ENCODE measurements at regions not wholly inside any gene's neighbourhood (a gene's known extent, or its start where the extent isn't known, plus 50 kb on each side); places are given as distances from the start of the nearest gene placed in this dataset.

DNA sequence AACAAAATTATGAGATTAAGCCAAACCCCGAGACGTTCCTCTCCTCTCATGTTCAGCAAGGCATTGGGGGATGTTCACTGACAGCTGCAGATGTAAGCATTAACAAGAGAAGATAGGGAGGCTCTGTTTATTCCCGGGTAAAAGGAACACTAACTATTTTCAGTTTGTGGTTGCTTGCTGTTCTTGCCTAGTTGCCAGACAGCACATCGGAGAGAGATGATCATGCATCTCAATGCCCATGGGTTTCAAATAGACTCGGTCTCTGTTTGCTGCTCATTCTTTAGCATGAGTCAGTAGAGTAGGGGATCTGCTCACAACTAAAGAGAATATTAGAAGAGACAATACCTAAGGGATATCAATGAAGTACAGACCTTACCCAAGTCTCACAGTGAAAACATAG, 78.3 kb downstream of the TMEM100 start:
- no peak for FAIRE-seq
- peaks cover 0 to 3% of the 10 kb centered on the region in 2 experiments for H3K27me3 ChIP-seq (ENCODE audit: control insufficient read depth in 2 of 2, insufficient read depth in 2 of 2, low read length in 2 of 2)
- no peak overlapping the region for H2AFZ ChIP-seq (ENCODE audit: low read depth, low read length)
- no peak for TF ChIP-seq CTCF (IDR thresholded peaks at IDR 0.05; ENCODE audit: extremely low read depth in 1 of 2, insufficient read depth in 1 of 2, low read depth in 1 of 2, low read length in 2 of 2)
- no peak for TF ChIP-seq FOS (IDR thresholded peaks at IDR 0.05; ENCODE audit: borderline replicate concordance, insufficient read depth, low read length)
- TF ChIP-seq, protein P1, sequence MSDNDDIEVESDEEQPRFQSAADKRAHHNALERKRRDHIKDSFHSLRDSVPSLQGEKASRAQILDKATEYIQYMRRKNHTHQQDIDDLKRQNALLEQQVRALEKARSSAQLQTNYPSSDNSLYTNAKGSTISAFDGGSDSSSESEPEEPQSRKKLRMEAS (IDR thresholded peaks at IDR 0.05; ENCODE audit: insufficient read depth, insufficient read length): no peak
- no peak for TF ChIP-seq GATA2 (IDR thresholded peaks at IDR 0.05; ENCODE audit: insufficient read depth, insufficient read length, low read depth, low read length)
- TF ChIP-seq POLR2A (IDR thresholded peaks at IDR 0.05; ENCODE audit: low read depth, low read length): no peak
- no peak for TF ChIP-seq POLR2AphosphoS5 (IDR thresholded peaks at IDR 0.05; ENCODE audit: insufficient read depth, low read depth, low read length)
- no peak for TF ChIP-seq JUN (IDR thresholded peaks at IDR 0.05; ENCODE audit: borderline replicate concordance, insufficient read depth, insufficient read length, low read depth)
- no peak for TF ChIP-seq EZH2 (IDR thresholded peaks at IDR 0.05; ENCODE audit: borderline replicate concordance, low read depth, low read length, severe bottlenecking)
- no peak for TF ChIP-seq MYC (IDR thresholded peaks at IDR 0.05; ENCODE audit: low read depth, low read length)
- no peak overlapping the region for H3K9ac ChIP-seq (replicated peaks; ENCODE audit: extremely low read depth, insufficient read depth, low read length)
- POLR2A ChIA-PET: no interaction called here
- BruUV-seq (replicated peaks): no TSS peak
- no peaks in the 10 kb centered on the region for H3K36me3 ChIP-seq (ENCODE audit: control insufficient read depth in 2 of 2, extremely low read depth in 1 of 2, insufficient read depth in 2 of 2, low read length in 2 of 2)
- intact Hi-C loops (cut with micrococcal nuclease): no loop called here
- H3K9me1 ChIP-seq (replicated peaks; ENCODE audit: control insufficient read depth, extremely low read depth, insufficient read depth, low read length): no peaks in the 10 kb centered on the region
- H3K27ac ChIP-seq (ENCODE audit: insufficient read depth, low read depth, low read length): no peak overlapping the region
- no peak for DNase-seq (ENCODE audit: low read depth, low spot score)
- dilution Hi-C loops (cut with MboI; ENCODE audit: extremely low pct_ligation_motif_present, low sequenced_read_pairs): no loop called here
- CTCF ChIA-PET: no interaction called here
- no peaks in the 10 kb centered on the region for H3K4me1 ChIP-seq (ENCODE audit: control insufficient read depth, extremely low read depth, insufficient read depth, low read length)
- H3K79me2 ChIP-seq (ENCODE audit: control insufficient read depth, insufficient read depth, low read length): no peaks in the 10 kb centered on the region
- H3K4me2 ChIP-seq (ENCODE audit: insufficient read depth, low read length): no peak overlapping the region
- no peak overlapping the region for H3K4me3 ChIP-seq (replicated peaks in 1 of 3; ENCODE audit: insufficient read depth in 1 of 3, low read depth in 1 of 3, low read length in 3 of 3)
- no peaks in the 10 kb centered on the region for H4K20me1 ChIP-seq (replicated peaks; ENCODE audit: control insufficient read depth, extremely low read depth, insufficient read depth, low read length)
- no peaks in the 10 kb centered on the region for H3K9me3 ChIP-seq (replicated peaks; ENCODE audit: control insufficient read depth, insufficient read depth, low read length)
